Activated gamma-delta T cell treated with anti-CD3 and anti-CD28 coated beads, Interleukin-2, amount 50 U/mL, for 16 hours (primary cell): ENCODE measurements at regions not wholly inside any gene's neighbourhood (a gene's known extent, or its start where the extent isn't known, plus 50 kb on each side); places are given as distances from the start of the nearest gene placed in this dataset.

Experiments
- DNase-seq: peaks from one replicate; pipeline ENCODE4 v3.0.0-alpha.2; 2020; ENCODE audit warnings: low read depth

GRCh38 chr21:15241997-15242736 is 177.4 kb upstream of the NRIP1 start:
- DNase-seq: no peak

- DNase-seq: no peak
Observed at GRCh38 chr21:15242906-15243305, 178.1 kb upstream of the NRIP1 start.

- DNase-seq: no peak
Observed at GRCh38 chr21:15243406-15243805, 178.6 kb upstream of the NRIP1 start.

GRCh38 chr21:15247613-15248012 is 182.8 kb upstream of the NRIP1 start:
- no peak for DNase-seq

DNA sequence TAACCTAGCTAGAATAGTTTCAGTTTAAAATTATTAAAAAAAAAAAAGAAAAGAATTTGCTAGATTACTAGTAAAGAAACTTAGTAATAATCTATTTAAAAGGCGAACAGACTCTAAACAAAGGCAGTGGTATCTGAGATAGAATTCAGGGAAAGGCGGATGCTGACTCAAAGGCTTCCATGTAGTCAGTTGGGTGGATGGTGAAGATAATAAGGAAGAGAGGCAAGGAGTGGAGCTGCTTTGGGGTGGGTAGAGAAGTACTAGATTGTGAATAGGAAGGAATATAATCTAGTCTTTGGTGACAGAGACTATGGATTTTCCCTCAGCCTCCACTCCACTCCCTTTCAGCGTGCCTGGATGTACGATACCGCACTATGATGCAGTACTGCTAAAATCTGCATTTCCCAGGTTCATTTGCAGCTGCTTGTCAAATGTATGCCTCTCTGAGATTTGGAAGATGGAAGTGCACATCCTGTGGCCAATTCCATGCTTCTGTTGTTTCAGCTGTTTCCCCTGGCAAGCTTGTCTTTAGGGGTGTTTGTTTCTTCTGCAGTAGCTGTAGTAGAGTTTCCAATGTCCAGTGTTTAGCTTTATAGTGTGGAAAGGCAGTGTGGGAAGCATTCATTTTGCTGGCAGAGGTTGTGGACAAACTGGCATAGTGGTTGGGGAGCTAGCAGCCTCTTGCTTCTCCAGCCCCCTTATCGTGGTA is 184.6 kb upstream of the NRIP1 start:
- no peak for DNase-seq

GRCh38 chr21:15250384-15250783 is 185.6 kb upstream of the NRIP1 start:
- no peak for DNase-seq

DNA sequence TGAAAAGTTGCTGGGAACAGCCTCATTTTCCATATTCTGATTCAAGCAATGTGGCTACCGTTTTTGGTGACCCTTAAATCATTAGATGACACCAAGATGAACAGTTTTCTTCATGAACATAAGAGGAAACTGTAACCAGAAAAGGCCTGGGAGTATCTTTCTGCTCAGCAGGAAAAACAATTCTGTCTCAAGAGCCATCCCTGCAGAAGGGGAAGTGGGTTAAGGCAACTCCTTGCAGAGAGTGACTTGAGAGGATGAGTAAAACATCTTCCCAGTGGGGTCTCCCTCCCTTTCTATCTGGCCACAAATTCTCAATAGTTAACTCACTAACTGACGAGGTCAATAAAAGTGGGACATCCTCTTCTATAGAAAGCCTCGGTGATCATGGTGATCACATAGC is 187.6 kb upstream of the NRIP1 start:
- DNase-seq: no peak

GRCh38 chr21:15254111-15254510 is 189.3 kb upstream of the NRIP1 start:
- no peak for DNase-seq

- DNase-seq: no peak
Observed at GRCh38 chr21:15255261-15255660, 190.5 kb upstream of the NRIP1 start.

DNA sequence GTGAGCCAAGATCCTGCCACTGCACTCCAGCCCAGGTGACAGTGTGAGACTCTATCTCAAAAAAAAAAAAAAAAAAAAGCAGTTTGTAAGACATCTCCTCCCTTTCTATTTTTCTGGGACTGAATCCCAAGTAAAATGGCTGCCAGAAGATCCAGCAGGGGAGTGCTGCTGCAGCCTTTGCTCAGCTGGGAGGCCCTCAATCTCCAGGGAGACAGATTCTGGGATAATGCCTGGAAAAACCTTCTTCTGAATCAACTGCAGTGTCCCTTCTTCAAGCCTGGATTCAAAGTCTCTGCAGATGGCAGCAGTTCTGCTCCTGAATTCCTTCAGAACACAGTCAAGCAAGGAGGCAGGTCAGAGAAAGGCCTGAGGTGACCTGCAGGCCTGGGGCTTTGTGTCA is 191.0 kb upstream of the NRIP1 start:
- no peak for DNase-seq

DNA sequence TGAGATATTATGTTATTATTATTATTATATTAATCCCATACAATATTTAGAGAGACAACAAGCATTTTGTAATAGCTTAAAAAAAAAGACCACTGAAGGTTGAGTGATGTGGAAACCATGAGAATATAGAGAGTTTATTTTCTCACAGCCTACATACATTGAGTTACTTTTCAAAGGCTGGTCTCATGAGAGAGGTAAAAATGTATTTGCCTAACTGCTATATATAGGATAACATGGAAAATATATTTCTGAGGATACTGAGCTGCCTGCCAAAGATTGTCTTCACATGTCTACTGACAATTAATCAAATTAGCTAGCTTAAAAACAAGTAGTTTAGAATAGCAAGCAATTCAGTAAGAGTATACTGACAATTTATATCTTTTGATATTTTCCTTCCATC is 192.2 kb upstream of the NRIP1 start:
- no peak for DNase-seq

DNA sequence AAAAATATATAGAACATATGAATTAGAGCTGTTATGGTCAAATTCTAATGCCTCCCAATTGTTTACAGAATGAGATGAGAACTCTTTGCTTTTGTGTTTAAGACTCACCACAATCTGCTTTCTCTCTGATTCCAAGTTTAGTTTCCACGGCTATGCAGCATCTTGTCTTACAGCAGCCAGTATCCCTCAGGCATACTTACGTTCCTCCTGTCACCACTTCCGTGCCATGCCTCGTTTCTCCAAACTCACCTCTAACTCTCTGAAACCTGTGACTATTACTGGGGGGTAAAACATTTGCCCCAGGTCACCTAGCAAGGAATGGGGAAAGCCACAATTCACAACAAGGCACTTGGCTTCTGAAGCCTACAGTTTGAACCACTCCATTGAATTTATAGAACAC is 192.8 kb upstream of the NRIP1 start:
- DNase-seq: no peak

- no peak for DNase-seq
Observed at GRCh38 chr21:15259824-15260223, 195.0 kb upstream of the NRIP1 start.

- no peak for DNase-seq
Observed at GRCh38 chr21:15260604-15261003, 195.8 kb upstream of the NRIP1 start.

- no peak for DNase-seq
Observed at GRCh38 chr21:15264084-15264665, 199.4 kb upstream of the NRIP1 start.

DNA sequence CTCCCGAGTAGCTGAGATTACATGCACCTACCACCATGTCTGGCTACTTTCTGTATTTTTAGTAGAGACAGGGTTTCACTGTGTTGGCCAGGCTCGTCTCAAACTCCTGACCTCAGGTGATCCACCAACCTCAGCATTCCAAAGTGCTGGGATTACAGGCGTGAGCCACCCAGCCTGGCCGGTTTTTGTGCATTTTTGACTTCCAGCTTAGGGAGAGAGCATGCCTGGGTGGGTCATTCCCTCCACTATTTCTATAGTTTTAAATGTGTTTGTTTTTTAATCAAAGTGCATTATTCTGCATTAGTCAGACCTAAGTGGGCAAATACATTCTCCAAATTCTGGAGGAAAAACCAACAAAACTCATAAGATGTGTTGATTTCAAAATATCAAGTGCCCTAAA is 207.4 kb upstream of the NRIP1 start:
- no peak for DNase-seq

- DNase-seq: no peak
Observed at GRCh38 chr21:15272591-15272990, 207.8 kb upstream of the NRIP1 start.

GRCh38 chr21:15273244-15273643 is 208.4 kb upstream of the NRIP1 start:
- no peak for DNase-seq

GRCh38 chr21:15274701-15275485 is 210.1 kb upstream of the NRIP1 start:
- DNase-seq: no peak

DNA sequence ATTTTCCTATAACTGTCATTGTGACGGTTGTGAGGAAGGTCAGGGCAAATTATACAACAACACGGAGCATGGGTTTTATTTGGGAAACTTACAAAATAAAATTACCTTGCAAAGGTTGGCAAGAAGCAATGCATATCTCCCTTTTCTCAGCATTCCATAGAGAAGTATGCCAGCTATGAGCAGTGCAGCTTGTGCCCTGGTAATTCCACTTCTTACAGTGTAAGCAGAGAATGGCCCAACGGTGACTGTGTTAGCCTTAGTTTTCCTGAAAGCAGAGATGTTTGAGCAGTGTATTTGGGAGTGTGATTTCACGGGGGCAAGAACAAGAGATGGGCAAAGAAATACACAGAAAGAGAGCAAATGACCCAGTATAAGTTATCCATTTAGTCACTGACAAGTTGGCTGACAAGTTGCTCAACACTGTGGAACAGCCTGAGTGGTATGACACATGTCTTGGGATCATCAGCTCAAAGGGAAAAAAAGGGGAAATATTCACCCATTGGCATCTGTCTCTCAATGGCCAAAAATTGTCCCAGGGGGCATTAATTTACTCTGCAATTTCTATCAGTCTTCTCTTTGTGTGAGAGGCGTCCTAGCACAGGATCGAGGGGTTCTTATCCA is 210.9 kb upstream of the NRIP1 start:
- DNase-seq: no peak

DNA sequence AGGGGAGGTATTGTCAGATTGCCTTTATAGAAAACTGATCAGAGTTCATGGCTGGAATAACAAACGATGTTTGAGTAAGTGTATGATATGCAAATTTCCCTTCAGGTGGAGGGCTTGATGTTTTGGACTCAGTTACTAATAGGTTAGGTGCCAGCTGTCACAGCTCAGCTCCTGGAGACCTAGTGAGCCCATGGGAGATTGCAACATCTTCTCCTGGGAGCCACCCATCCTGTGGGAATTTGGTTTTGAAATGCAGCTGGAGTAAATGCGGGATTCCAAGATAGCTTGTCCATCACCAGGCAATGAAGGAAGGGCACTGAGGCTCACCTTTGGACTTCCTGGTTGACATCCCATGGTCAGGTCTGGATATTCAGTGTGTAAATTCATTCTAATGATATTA is 211.4 kb upstream of the NRIP1 start:
- DNase-seq: no peak

DNA sequence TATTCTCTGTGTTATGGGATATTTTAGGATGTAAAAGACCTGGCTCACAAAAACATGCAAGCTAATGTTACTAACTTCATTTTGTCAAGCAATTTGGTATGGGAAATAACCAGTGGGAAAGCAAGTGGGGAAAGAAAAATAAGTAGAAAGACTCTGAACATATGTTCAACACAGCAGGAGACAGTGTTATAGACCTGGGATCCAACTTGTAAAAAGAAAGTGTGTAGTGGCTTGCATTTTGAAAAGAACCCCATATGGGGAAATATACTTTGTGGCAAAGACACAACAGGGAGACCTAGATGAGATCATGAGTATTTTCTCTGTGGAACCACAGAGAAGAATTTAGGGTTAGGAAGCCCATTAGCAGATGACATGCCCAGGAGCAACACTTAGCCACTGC is 212.7 kb upstream of the NRIP1 start:
- no peak for DNase-seq
